GM12878 (cell line): ENCODE measurements at regions not wholly inside any gene's neighbourhood (a gene's known extent, or its start where the extent isn't known, plus 50 kb on each side); places are given as distances from the start of the nearest gene placed in this dataset.
A peak's percentile ranks its signal among the peaks of the same experiment; 100 is the strongest.

Source experiments
- BACH1 ChIP-seq: fragments of 450-650 bp; IDR thresholded peaks from 2 replicates; pipeline ENCODE4 v1.6.1; 2017; ENCODE audit warnings: mild to moderate bottlenecking, borderline replicate concordance
- CBFB ChIP-seq: IDR thresholded peaks from 2 replicates; pipeline ENCODE4 v1.6.1; 2016; ENCODE audit warnings: antibody characterized with exemption, low read depth
- CHD1 ChIP-seq: IDR thresholded peaks from 2 replicates; pipeline ENCODE4 v1.6.1; 2012; ENCODE audit warnings: low read depth, low read length, improper control_type of control experiment
- CHD4 ChIP-seq: fragments of 200-600 bp; sonication (generic); IDR thresholded peaks from 2 replicates; pipeline ENCODE4 v1.6.1; 2016; ENCODE audit warnings: mild to moderate bottlenecking
- DPF2 ChIP-seq: fragments of 450-650 bp; IDR thresholded peaks from 2 replicates; pipeline ENCODE4 v1.6.1; 2017; ENCODE audit warnings: mild to moderate bottlenecking
- EED ChIP-seq: sonication (generic); IDR thresholded peaks from 2 replicates; pipeline ENCODE4 v1.6.1; 2016; ENCODE audit warnings: antibody characterized with exemption, low read depth
- ESRRA ChIP-seq: IDR thresholded peaks from 2 replicates; pipeline ENCODE4 v1.6.1; 2012; ENCODE audit warnings: mild to moderate bottlenecking, low read length, improper control_type of control experiment
- FOXM1 ChIP-seq: IDR thresholded peaks from 2 replicates; pipeline ENCODE4 v1.6.1; 2012; ENCODE audit warnings: low read depth, mild to moderate bottlenecking, inconsistent platforms, low read length, moderate library complexity
- KLF5 ChIP-seq: fragments of 450-650 bp; IDR thresholded peaks from 2 replicates; pipeline ENCODE4 v1.6.1; 2014; ENCODE audit warnings: mild to moderate bottlenecking; ENCODE audit not compliant: partially characterized antibody
- MTA2 ChIP-seq: fragments of 450-650 bp; IDR thresholded peaks from 2 replicates; pipeline ENCODE4 v1.6.1; 2016; ENCODE audit warnings: low read depth, mild to moderate bottlenecking, moderate library complexity
- NFIC ChIP-seq: IDR thresholded peaks from 2 replicates; pipeline ENCODE4 v1.6.1; 2012; ENCODE audit warnings: low read depth, mild to moderate bottlenecking, inconsistent platforms, low read length, moderate library complexity
- NR2C2 ChIP-seq: IDR thresholded peaks from 2 replicates; pipeline ENCODE4 v1.6.1; 2011; ENCODE audit warnings: borderline replicate concordance, low read depth; ENCODE audit not compliant: control insufficient read depth, insufficient read length
- NR2F1 ChIP-seq: fragments of 450-650 bp; conservative IDR thresholded peaks from 2 replicates; pipeline ENCODE4 v1.6.1; 2017; ENCODE audit warnings: mild to moderate bottlenecking
- RFX5 ChIP-seq: IDR thresholded peaks from 2 replicates; pipeline ENCODE4 v1.6.1; 2011; ENCODE audit warnings: low read depth, low read length, improper control_type of control experiment
- SIN3A ChIP-seq: IDR thresholded peaks from 2 replicates; pipeline ENCODE4 v1.6.1; 2012; ENCODE audit warnings: low read depth, low read length, improper control_type of control experiment
- SP1 ChIP-seq: IDR thresholded peaks from one replicate; pipeline ENCODE4 v1.6.1; 2011; ENCODE audit warnings: low read depth, low read length
- TBL1XR1 ChIP-seq: IDR thresholded peaks from 2 replicates; pipeline ENCODE4 v1.6.1; 2012; ENCODE audit warnings: low read depth, low read length, improper control_type of control experiment
- ZNF217 ChIP-seq: fragments of 450-650 bp; IDR thresholded peaks from 2 replicates; pipeline ENCODE4 v1.6.1; 2017; ENCODE audit warnings: antibody characterized with exemption, mild to moderate bottlenecking
- ZNF622 ChIP-seq: fragments of 450-650 bp; IDR thresholded peaks from 2 replicates; pipeline ENCODE4 v1.6.1; 2017; ENCODE audit warnings: mild to moderate bottlenecking, inconsistent platforms
- ZZZ3 ChIP-seq: IDR thresholded peaks from 2 replicates; pipeline ENCODE4 v1.6.1; 2011; ENCODE audit warnings: low read depth; ENCODE audit not compliant: control insufficient read depth, insufficient read length
- TF ChIP-seq, protein P1 (sequence below): fragments of 450-650 bp; formaldehyde crosslinking; IDR thresholded peaks from 2 replicates; pipeline ENCODE4 v1.5.0; 2022; ENCODE audit warnings: mild to moderate bottlenecking, missing genetic modification characterization
- TF ChIP-seq, protein P2 (sequence below): fragments of 450-650 bp; IDR thresholded peaks from 2 replicates; pipeline ENCODE4 v1.6.1; 2017; ENCODE audit warnings: mild to moderate bottlenecking, moderate library complexity
- TF ChIP-seq, protein P3 (sequence below): IDR thresholded peaks from 2 replicates; pipeline ENCODE4 v1.6.1; 2011; ENCODE audit warnings: low read depth, low read length, improper control_type of control experiment, borderline replicate concordance
- TF ChIP-seq, protein P4 (sequence below): IDR thresholded peaks from 2 replicates; pipeline ENCODE4 v1.6.1; 2012; ENCODE audit warnings: low read depth, low read length, improper control_type of control experiment

DNA sequence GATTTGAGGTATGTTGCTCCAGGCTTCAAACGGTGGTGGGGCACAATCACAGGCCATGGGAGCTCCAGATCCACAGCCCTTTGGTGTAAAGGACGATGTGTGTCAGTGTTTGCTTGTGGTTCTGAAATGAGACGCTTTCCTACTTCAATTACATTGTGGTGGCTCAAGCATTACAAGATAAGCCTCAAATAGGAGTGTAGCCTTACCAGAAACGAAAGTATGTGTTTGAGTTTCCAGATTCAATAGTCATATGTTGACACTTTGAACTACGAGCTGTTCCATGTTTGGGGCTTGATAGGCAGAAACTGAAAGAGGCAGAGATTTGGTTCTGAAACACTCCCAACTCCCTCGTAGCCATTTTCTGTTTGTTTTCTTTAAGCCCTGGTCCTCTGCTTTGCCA lies 187.1 kb downstream of the MYLK4 start (continued):
- TF ChIP-seq ESRRA, result no peak
- TF ChIP-seq KLF5, result no peak
- no peak for TF ChIP-seq MTA2
- TF ChIP-seq CHD1, result no peak
- 0 out of 2 replicates have a peak, but pooled peaks have one; percentile 47 for TF ChIP-seq ZNF217
- TF ChIP-seq CBFB, result 0 out of 2 replicates have a peak, but pooled peaks have one; percentile 45
- no peak for TF ChIP-seq CHD4
- no peak for TF ChIP-seq BACH1
- TF ChIP-seq EED, result 0 out of 2 replicates have a peak, but pooled peaks have one; percentile 29
- no peak for TF ChIP-seq NR2F1
- TF ChIP-seq ZNF622, result no peak
- TF ChIP-seq SP1, result no peak
- TF ChIP-seq, protein P1, sequence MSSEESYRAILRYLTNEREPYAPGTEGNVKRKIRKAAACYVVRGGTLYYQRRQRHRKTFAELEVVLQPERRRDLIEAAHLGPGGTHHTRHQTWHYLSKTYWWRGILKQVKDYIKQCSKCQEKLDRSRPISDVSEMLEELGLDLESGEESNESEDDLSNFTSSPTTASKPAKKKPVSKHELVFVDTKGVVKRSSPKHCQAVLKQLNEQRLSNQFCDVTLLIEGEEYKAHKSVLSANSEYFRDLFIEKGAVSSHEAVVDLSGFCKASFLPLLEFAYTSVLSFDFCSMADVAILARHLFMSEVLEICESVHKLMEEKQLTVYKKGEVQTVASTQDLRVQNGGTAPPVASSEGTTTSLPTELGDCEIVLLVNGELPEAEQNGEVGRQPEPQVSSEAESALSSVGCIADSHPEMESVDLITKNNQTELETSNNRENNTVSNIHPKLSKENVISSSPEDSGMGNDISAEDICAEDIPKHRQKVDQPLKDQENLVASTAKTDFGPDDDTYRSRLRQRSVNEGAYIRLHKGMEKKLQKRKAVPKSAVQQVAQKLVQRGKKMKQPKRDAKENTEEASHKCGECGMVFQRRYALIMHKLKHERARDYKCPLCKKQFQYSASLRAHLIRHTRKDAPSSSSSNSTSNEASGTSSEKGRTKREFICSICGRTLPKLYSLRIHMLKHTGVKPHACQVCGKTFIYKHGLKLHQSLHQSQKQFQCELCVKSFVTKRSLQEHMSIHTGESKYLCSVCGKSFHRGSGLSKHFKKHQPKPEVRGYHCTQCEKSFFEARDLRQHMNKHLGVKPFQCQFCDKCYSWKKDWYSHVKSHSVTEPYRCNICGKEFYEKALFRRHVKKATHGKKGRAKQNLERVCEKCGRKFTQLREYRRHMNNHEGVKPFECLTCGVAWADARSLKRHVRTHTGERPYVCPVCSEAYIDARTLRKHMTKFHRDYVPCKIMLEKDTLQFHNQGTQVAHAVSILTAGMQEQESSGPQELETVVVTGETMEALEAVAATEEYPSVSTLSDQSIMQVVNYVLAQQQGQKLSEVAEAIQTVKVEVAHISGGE (CRISPR knock-in tag), result no peak
- TF ChIP-seq SIN3A, result no peak
- TF ChIP-seq, protein P2, sequence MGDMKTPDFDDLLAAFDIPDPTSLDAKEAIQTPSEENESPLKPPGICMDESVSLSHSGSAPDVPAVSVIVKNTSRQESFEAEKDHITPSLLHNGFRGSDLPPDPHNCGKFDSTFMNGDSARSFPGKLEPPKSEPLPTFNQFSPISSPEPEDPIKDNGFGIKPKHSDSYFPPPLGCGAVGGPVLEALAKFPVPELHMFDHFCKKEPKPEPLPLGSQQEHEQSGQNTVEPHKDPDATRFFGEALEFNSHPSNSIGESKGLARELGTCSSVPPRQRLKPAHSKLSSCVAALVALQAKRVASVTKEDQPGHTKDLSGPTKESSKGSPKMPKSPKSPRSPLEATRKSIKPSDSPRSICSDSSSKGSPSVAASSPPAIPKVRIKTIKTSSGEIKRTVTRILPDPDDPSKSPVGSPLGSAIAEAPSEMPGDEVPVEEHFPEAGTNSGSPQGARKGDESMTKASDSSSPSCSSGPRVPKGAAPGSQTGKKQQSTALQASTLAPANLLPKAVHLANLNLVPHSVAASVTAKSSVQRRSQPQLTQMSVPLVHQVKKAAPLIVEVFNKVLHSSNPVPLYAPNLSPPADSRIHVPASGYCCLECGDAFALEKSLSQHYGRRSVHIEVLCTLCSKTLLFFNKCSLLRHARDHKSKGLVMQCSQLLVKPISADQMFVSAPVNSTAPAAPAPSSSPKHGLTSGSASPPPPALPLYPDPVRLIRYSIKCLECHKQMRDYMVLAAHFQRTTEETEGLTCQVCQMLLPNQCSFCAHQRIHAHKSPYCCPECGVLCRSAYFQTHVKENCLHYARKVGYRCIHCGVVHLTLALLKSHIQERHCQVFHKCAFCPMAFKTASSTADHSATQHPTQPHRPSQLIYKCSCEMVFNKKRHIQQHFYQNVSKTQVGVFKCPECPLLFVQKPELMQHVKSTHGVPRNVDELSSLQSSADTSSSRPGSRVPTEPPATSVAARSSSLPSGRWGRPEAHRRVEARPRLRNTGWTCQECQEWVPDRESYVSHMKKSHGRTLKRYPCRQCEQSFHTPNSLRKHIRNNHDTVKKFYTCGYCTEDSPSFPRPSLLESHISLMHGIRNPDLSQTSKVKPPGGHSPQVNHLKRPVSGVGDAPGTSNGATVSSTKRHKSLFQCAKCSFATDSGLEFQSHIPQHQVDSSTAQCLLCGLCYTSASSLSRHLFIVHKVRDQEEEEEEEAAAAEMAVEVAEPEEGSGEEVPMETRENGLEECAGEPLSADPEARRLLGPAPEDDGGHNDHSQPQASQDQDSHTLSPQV, result no peak
- TF ChIP-seq, protein P3, sequence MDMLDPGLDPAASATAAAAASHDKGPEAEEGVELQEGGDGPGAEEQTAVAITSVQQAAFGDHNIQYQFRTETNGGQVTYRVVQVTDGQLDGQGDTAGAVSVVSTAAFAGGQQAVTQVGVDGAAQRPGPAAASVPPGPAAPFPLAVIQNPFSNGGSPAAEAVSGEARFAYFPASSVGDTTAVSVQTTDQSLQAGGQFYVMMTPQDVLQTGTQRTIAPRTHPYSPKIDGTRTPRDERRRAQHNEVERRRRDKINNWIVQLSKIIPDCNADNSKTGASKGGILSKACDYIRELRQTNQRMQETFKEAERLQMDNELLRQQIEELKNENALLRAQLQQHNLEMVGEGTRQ, result no peak
- TF ChIP-seq DPF2, result no peak
- no peak for TF ChIP-seq RFX5
- no peak for TF ChIP-seq TBL1XR1
- 0 out of 2 replicates have a peak, but pooled peaks have one; percentile 24 for TF ChIP-seq NFIC
- TF ChIP-seq, protein P4, sequence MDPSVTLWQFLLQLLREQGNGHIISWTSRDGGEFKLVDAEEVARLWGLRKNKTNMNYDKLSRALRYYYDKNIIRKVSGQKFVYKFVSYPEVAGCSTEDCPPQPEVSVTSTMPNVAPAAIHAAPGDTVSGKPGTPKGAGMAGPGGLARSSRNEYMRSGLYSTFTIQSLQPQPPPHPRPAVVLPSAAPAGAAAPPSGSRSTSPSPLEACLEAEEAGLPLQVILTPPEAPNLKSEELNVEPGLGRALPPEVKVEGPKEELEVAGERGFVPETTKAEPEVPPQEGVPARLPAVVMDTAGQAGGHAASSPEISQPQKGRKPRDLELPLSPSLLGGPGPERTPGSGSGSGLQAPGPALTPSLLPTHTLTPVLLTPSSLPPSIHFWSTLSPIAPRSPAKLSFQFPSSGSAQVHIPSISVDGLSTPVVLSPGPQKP, result no peak
- peak; percentile 53; the same call in 1 of the 2 replicates for TF ChIP-seq FOXM1
- TF ChIP-seq NR2C2, result no peak
- no peak for TF ChIP-seq ZZZ3
